DOHH2 (cell line): ENCODE measurements at regions not wholly inside any gene's neighbourhood (a gene's known extent, or its start where the extent isn't known, plus 50 kb on each side); places are given as distances from the start of the nearest gene placed in this dataset.

Source experiments
- EZH2phosphoT487 ChIP-seq: fragments of 200-600 bp; sonication (generic); IDR thresholded peaks from 2 replicates; pipeline ENCODE4 v1.6.1; 2017; ENCODE audit warnings: borderline replicate concordance, mild to moderate bottlenecking, antibody characterized with exemption, low read length, moderate library complexity, mixed read lengths
- TF ChIP-seq, protein P1 (sequence below): fragments of 200-600 bp; sonication (generic); IDR thresholded peaks from one replicate; pipeline ENCODE4 v1.5.1; 2014; ENCODE audit warnings: antibody characterized with exemption, mild to moderate bottlenecking, low read depth, low read length; ENCODE audit not compliant: poor library complexity, severe bottlenecking

DNA sequence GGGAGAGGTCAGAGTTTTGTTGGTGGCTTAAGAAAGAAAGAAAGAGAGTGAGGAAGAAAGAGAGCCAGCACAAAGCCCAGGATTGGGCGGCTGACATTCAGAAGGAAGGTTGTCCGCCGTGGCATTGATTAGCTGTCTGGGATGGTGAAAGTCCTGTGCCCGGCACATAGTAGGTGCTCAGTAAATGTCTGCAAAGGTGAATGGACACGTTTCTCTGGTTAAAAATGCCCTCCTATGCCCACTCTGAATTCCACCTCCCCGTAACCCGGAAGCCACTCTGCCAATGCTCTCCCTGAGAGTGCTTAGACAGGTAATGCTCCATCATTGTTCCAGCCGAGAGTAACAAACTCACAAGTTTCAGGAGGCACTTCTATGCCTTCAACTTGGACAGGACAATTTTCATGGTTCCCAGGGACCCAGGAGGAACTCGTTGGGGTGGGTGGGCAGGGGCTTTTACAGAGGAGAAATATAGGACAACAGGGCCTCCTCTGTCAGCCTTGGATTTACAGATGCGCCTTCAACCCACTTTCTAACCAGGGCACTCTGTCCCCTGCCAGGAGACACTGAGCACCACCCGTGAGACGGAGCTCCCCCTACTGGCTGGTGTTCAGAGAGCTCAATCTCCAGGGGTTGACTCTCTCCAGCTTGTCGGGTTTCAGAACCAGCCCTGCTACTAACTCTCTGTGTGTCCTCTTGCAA is 411.5 kb upstream of the ZMIZ1 start:
- TF ChIP-seq, protein P1, sequence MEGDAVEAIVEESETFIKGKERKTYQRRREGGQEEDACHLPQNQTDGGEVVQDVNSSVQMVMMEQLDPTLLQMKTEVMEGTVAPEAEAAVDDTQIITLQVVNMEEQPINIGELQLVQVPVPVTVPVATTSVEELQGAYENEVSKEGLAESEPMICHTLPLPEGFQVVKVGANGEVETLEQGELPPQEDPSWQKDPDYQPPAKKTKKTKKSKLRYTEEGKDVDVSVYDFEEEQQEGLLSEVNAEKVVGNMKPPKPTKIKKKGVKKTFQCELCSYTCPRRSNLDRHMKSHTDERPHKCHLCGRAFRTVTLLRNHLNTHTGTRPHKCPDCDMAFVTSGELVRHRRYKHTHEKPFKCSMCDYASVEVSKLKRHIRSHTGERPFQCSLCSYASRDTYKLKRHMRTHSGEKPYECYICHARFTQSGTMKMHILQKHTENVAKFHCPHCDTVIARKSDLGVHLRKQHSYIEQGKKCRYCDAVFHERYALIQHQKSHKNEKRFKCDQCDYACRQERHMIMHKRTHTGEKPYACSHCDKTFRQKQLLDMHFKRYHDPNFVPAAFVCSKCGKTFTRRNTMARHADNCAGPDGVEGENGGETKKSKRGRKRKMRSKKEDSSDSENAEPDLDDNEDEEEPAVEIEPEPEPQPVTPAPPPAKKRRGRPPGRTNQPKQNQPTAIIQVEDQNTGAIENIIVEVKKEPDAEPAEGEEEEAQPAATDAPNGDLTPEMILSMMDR, result peak; percentile 69
- no peak for TF ChIP-seq EZH2phosphoT487
